ENCODE measurements at regions not wholly inside any gene's neighbourhood (a gene's known extent, or its start where the extent isn't known, plus 50 kb on each side); places are given as distances from the start of the nearest gene placed in this dataset.

DNA sequence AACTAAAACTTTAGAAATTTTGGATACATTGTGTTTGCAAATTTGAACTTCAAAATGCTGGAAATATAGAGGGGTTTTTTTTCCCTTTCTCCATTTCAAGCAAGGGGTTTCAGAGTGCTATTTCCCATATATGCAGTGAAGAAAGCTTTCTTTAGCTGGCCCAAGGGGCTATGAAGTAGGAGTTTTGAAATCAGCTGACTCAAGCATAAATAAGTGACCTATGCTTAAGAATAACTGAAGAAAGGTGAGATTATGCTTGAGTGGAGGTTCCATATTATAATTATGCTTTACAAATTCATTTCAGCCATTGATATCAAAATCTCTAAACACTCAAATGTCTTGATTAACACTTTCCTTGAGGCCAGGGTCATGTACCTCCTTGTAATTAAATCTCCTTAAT lies 51.0 kb upstream of the RBBP8 start:
- TF ChIP-seq CTCF (IDR thresholded peaks at IDR 0.05) = no peak
- TF ChIP-seq REST (IDR thresholded peaks at IDR 0.05) = no peak
- no peak for TF ChIP-seq POLR2A (IDR thresholded peaks at IDR 0.05; ENCODE audit: low read length)
- no peak for TF ChIP-seq MYC (IDR thresholded peaks at IDR 0.05; ENCODE audit: borderline replicate concordance, low read length)
- TF ChIP-seq, protein P1, sequence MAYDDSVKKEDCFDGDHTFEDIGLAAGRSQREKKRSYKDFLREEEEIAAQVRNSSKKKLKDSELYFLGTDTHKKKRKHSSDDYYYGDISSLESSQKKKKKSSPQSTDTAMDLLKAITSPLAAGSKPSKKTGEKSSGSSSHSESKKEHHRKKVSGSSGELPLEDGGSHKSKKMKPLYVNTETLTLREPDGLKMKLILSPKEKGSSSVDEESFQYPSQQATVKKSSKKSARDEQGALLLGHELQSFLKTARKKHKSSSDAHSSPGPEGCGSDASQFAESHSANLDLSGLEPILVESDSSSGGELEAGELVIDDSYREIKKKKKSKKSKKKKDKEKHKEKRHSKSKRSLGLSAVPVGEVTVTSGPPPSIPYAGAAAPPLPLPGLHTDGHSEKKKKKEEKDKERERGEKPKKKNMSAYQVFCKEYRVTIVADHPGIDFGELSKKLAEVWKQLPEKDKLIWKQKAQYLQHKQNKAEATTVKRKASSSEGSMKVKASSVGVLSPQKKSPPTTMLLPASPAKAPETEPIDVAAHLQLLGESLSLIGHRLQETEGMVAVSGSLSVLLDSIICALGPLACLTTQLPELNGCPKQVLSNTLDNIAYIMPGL (CRISPR knock-in tag; IDR thresholded peaks at IDR 0.05; ENCODE audit: borderline replicate concordance) = no peak
- no peak for TF ChIP-seq CEBPB (IDR thresholded peaks at IDR 0.05)
- no peak for TF ChIP-seq ESRRA (IDR thresholded peaks at IDR 0.05; ENCODE audit: borderline replicate concordance, low read length)
- TF ChIP-seq EP300 (IDR thresholded peaks at IDR 0.05) = no peak
- no peak for TF ChIP-seq MAZ (IDR thresholded peaks at IDR 0.05; ENCODE audit: borderline replicate concordance, low read depth, low read length)
